Urinary bladder (tissue), 3 donors: ENCODE measurements at regions not wholly inside any gene's neighbourhood (a gene's known extent, or its start where the extent isn't known, plus 50 kb on each side); places are given as distances from the start of the nearest gene placed in this dataset.
A peak's percentile ranks its signal among the peaks of the same experiment; 100 is the strongest.
"Not testable (repeated sequence)": the region's sequence is repeated elsewhere in the genome, so short reads cannot be mapped to it uniquely, and the experiment has no call there.

Experiments used
- DNase-seq: peaks from one replicate; pipeline ENCODE4 v3.0.0-alpha.2; 2015; ENCODE audit errors: extremely low spot score
- H3K27ac ChIP-seq: one replicate; pipeline ENCODE4 v1.5.1; 2013; ENCODE audit warnings: low read depth, mild to moderate bottlenecking, moderate library complexity
- H3K36me3 ChIP-seq: one replicate; pipeline ENCODE4 v1.6.1; 2013; ENCODE audit warnings: mild to moderate bottlenecking, moderate library complexity; ENCODE audit not compliant: insufficient read depth
- H3K4me1 ChIP-seq: one replicate; pipeline ENCODE4 v1.6.1; 2013; ENCODE audit warnings: mild to moderate bottlenecking, moderate library complexity; ENCODE audit not compliant: insufficient read depth
- H3K4me3 ChIP-seq: one replicate; pipeline ENCODE4 v1.5.1; 2013; ENCODE audit warnings: low read depth, low read length
- WGBS: extraction: QIAGEN DNeasy Blood & Tissue Kit; methylation state at CpG from one replicate; pipeline ENCODE4 v1.1.7; 2013; 5-methylcytosine and 5-hydroxymethylcytosine counted together
- donor health status: healthy with polysubstance abuse.
- donor health status: healthy.

DNA sequence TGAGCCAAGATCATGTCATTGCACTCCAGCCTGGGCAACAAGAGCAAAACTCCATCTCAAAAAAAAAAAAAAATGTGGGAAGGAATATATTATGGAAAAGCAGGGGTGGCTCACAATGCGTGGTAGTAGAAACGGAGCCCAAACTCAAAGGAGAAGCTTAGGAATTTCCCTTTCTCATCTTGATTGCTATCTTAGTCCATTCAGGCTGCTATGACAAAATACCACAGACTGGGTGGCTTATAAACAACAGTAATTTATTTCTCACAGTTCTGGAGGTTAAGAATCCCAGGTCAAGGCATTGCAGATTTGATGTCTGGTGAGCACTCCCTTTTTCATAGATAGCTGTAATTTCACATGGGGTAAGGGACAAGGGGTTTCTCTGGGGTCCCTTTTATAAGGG, 153.8 kb upstream of the KRR1 start:
- DNase-seq = no peak
- H3K4me1 ChIP-seq = no peaks in the 10 kb centered on the region
- 86% methylated on average over 2 of the region's 2 CpGs for WGBS

GRCh38 chr12:75662511-75663159, 151.2 kb upstream of the KRR1 start:
- no peak for DNase-seq
- WGBS = 68% methylated on average over 2 of the region's 2 CpGs
- no peak overlapping the region for H3K4me3 ChIP-seq
- no peaks in the 10 kb centered on the region for H3K4me1 ChIP-seq
- no peaks in the 10 kb centered on the region for H3K36me3 ChIP-seq
- no peak overlapping the region for H3K27ac ChIP-seq

More for the DNA sequence above, 153.8 kb upstream of the KRR1 start:
- H3K36me3 ChIP-seq = no peaks in the 10 kb centered on the region
- H3K27ac ChIP-seq = no peak overlapping the region
- no peak overlapping the region for H3K4me3 ChIP-seq

- no peaks in the 10 kb centered on the region for H3K36me3 ChIP-seq
- H3K27ac ChIP-seq = no peak overlapping the region
- 27% methylated on average over 1 of the region's 1 CpG for WGBS
Observed at GRCh38 chr12:75661908-75662307, 150.5 kb upstream of the KRR1 start.

DNA sequence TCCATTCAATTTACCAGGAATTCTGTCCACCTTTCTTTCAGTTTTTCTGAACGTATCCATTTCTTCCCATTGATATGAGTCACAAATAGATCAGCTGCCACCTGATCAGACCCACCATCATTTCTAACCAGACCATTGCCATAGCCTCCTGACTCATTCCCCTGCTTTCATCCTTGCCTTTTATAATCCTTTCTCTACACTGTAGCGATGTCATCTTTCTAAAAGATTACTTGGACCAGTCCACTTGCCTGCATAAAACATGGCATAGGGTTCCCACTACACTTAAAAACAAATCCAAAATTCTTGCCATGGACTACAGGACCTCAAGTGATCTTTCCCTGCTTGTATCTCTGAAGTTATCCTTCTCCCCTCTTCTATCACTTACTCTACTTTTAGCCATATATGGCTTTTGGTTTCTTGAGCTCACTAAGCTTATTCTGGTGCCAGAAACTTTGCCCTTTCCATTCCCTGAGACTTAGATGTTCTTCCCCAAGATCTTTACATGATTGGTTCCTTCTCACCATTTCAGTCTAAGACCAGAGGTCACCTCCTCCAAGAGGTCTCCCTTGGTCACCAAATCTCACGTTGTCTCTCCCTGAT, 149.5 kb upstream of the KRR1 start:
- Histone ChIP-seq H3K36me3 (no peaks in the 10 kb centered on the region), H3K4me3 (no peak overlapping the region), H3K4me1 (no peaks in the 10 kb centered on the region), H3K27ac (no peak overlapping the region)
- WGBS = 91% methylated on average over 3 of the region's 3 CpGs
- DNase-seq = no peak

More at GRCh38 chr12:75661908-75662307, 150.5 kb upstream of the KRR1 start:
- Histone ChIP-seq H3K4me3 (no peak overlapping the region), H3K4me1 (no peaks in the 10 kb centered on the region)
- no peak for DNase-seq

DNA sequence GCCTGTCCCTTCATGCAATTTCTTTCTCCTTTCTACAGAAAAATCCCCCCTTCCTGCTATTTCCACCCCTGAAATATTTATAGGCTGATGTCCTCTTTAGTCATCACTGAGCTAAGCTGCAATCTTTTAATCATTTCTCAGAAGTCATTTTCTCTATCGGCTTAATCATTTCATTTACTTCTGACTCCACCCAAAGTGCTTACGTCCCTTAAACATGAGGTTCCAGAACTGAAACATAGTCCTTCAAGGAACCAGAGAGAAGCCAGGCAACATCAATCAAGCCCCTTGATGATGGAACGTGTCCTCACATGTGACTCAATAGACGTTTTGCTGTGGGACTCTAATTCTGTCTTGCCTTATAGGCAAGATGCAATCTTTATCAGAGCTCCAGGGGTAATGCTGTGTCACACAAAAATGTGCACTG, 148.7 kb upstream of the KRR1 start:
- H3K36me3 ChIP-seq = no peaks in the 10 kb centered on the region
- H3K4me1 ChIP-seq = no peaks in the 10 kb centered on the region
- WGBS = 53% methylated on average over 4 of the region's 4 CpGs
- DNase-seq = no peak
- no peak overlapping the region for H3K27ac ChIP-seq
- no peak overlapping the region for H3K4me3 ChIP-seq

- H3K4me3 ChIP-seq = no peak overlapping the region
- no peak for DNase-seq
- H3K27ac ChIP-seq = no peak overlapping the region
- H3K4me1 ChIP-seq = no peaks in the 10 kb centered on the region
- 68% methylated on average over 9 of the region's 9 CpGs for WGBS
- H3K36me3 ChIP-seq = no peaks in the 10 kb centered on the region
Observed at GRCh38 chr12:75658901-75659823, 147.8 kb upstream of the KRR1 start.

- H3K4me3 ChIP-seq = no peak overlapping the region
- H3K36me3 ChIP-seq = no peaks in the 10 kb centered on the region
- H3K4me1 ChIP-seq = no peaks in the 10 kb centered on the region
- DNase-seq = no peak
- no peak overlapping the region for H3K27ac ChIP-seq
Observed at GRCh38 chr12:75658286-75658685, 146.9 kb upstream of the KRR1 start.

DNA sequence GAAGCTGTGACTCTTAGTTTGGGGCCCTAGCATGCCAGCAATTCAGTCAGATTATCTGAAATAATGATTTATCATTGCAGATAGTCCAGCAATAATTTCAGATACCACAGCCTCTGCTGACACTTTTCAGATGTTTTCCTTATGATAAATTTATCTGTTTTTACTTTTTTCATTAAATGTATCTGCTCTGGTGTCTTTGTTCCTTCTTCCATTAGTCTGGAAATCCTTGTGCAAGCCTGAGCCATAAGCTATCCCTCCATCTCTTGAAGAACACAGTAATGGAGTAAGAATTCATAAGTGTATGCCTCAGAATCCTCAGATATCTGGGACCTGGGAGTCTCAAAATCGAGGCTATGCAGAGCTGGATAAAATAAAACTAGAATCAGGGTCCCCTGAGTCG, 146.4 kb upstream of the KRR1 start:
- no peak overlapping the region for H3K27ac ChIP-seq
- no peaks in the 10 kb centered on the region for H3K4me1 ChIP-seq
- WGBS = 87% methylated on average over 2 of the region's 2 CpGs
- H3K36me3 ChIP-seq = no peaks in the 10 kb centered on the region
- H3K4me3 ChIP-seq = no peak overlapping the region
- DNase-seq = no peak

GRCh38 chr12:75657354-75657753, 145.9 kb upstream of the KRR1 start:
- whole genome bisulfite sequencing = 94% methylated on average over 6 of the region's 6 CpGs
- H3K4me1 ChIP-seq, H3K36me3 ChIP-seq, H3K27ac ChIP-seq, DNase-seq, H3K4me3 ChIP-seq: not testable (repeated sequence)

GRCh38 chr12:75656648-75657047, 145.2 kb upstream of the KRR1 start:
- 81% methylated on average over 1 of the region's 1 CpG for WGBS
- Histone ChIP-seq H3K4me3 (no peak overlapping the region), H3K36me3 (no peaks in the 10 kb centered on the region), H3K4me1 (no peaks in the 10 kb centered on the region), H3K27ac (no peak overlapping the region)
- no peak for DNase-seq

DNA sequence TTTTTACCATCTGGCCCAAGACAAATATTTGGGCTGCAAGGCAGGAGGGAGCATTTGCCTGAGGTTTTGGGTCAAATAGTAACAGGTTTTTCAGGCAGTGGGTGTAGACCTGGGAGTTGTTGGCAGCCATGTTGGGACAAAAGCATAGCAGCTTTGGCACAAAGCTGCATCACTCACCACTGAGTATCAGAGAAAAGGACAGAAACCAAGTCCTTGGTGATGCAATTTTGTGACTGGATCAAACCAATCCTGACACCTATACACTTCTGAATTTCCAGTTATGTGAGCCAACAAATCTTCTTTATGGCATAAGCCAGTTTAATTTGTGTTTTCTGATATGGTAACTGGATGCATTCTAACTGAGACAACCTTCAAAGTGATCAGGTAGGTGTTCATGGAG, 144.8 kb upstream of the KRR1 start:
- Histone ChIP-seq H3K4me1 (no peaks in the 10 kb centered on the region), H3K36me3 (no peaks in the 10 kb centered on the region), H3K4me3 (no peak overlapping the region), H3K27ac (no peak overlapping the region)
- DNase-seq = no peak

DNA sequence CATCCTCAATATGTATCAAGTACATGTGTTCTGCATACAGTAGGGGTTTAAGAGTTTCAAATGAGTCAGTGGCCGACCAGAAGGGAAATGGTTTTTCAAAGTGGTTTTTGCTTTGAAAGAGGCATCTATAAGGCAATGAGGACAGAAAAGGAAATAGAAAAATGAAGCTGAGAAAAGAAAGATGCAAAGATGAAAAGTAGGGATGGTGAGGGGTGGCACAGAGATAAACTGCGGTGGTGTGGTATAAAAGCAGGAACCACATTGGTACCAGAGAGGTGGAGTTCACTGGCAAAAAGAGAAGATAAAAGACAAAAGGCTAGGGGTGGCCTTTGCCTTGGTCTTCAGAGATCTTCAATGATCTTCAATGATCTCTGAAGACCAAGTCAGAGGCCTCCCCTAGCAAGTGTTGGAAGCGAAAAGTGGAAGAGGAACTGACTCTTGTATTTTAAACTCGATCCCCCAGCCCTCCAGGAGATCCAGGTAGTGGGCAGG, 144.0 kb upstream of the KRR1 start:
- WGBS = 94% methylated on average over 4 of the region's 4 CpGs
- no peak for DNase-seq
- Histone ChIP-seq H3K27ac (no peak overlapping the region), H3K4me1 (no peaks in the 10 kb centered on the region), H3K36me3 (no peaks in the 10 kb centered on the region), H3K4me3 (no peak overlapping the region)

- H3K4me1 ChIP-seq = no peaks in the 10 kb centered on the region
- WGBS = 65% methylated on average over 2 of the region's 2 CpGs
- no peaks in the 10 kb centered on the region for H3K36me3 ChIP-seq
- no peak overlapping the region for H3K4me3 ChIP-seq
- H3K27ac ChIP-seq = no peak overlapping the region
- peak; percentile 86 for DNase-seq
Observed at GRCh38 chr12:75651342-75651695, 139.9 kb upstream of the KRR1 start.
